ENCODE measurements at regions not wholly inside any gene's neighbourhood (a gene's known extent, or its start where the extent isn't known, plus 50 kb on each side); places are given as distances from the start of the nearest gene placed in this dataset.

GRCh38 chr4:177718514-177718913 is 276.3 kb upstream of the AGA start:
- DNase-seq (ENCODE audit: low spot score in 2 of 2), result no peak
- no peak overlapping the region for H3K4me3 ChIP-seq (ENCODE audit: low read depth, poor library complexity, severe bottlenecking)
- TF ChIP-seq CTCF (IDR thresholded peaks at IDR 0.05), result no peak
- no peak for TF ChIP-seq POLR2A (IDR thresholded peaks at IDR 0.05)
- intact Hi-C loops (cut with DNase I; ENCODE audit: low total_unique reads), result no loop called here
- 46 to 59% methylated on average over 4 of the region's 4 CpGs for WGBS, 2 donors

DNA sequence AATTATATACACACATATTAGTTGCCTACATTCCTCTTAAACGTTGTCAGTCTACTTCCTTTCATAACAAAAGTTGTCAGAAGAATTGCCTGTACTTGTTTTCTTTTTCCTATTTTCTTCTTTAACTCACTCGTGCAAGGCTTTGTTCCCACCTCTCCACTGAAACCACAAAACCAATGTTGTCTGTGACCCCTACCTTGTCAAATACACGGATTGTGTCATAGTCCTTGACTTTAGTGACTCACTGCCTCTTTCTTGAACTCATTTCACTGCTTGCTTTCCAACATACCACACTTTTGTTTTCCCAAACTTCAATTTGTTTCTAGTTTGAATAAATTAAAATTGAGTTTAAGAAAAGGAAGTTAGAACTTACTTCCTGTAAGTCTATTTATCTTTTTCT is 283.9 kb upstream of the AGA start:
- DNase-seq (ENCODE audit: low spot score in 2 of 2), result no peak
- intact Hi-C loops (cut with DNase I; ENCODE audit: low total_unique reads), result no loop called here
- TF ChIP-seq POLR2A (IDR thresholded peaks at IDR 0.05), result no peak
- 30 to 31% methylated on average over 3 of the region's 3 CpGs for WGBS, 2 donors
- H3K4me3 ChIP-seq (ENCODE audit: low read depth, poor library complexity, severe bottlenecking), result no peak overlapping the region

- WGBS, 2 donors, result 65 to 68% methylated on average over 27 of the region's 27 CpGs
Observed at GRCh38 chr4:177728361-177729152, 286.3 kb upstream of the AGA start.

GRCh38 chr4:177729681-177730080 is 287.4 kb upstream of the AGA start:
- no peak for DNase-seq (ENCODE audit: low spot score in 2 of 2)
- TF ChIP-seq CTCF (IDR thresholded peaks at IDR 0.05), result no peak
- TF ChIP-seq POLR2A (IDR thresholded peaks at IDR 0.05), result no peak
- intact Hi-C loops (cut with DNase I; ENCODE audit: low total_unique reads), result no loop called here
- H3K4me3 ChIP-seq (ENCODE audit: low read depth, poor library complexity, severe bottlenecking), result no peak overlapping the region
- 47 to 49% methylated on average over 3 of the region's 3 CpGs for WGBS, 2 donors

More at GRCh38 chr4:177728361-177729152, 286.3 kb upstream of the AGA start:
- no peak overlapping the region for H3K4me3 ChIP-seq (ENCODE audit: low read depth, poor library complexity, severe bottlenecking)
- TF ChIP-seq POLR2A (IDR thresholded peaks at IDR 0.05), result no peak
- no peak for TF ChIP-seq CTCF (IDR thresholded peaks at IDR 0.05)
- intact Hi-C loops (cut with DNase I; ENCODE audit: low total_unique reads), result no loop called here
- DNase-seq (ENCODE audit: low spot score in 2 of 2), result no peak

- intact Hi-C loops (cut with DNase I; ENCODE audit: low total_unique reads), result no loop called here
- DNase-seq (ENCODE audit: low spot score in 2 of 2), result no peak
- TF ChIP-seq POLR2A (IDR thresholded peaks at IDR 0.05) (no peak), CTCF (IDR thresholded peaks at IDR 0.05) (no peak)
- WGBS, 2 donors, result 88 to 90% methylated on average over 2 of the region's 2 CpGs
- no peak overlapping the region for H3K4me3 ChIP-seq (ENCODE audit: low read depth, poor library complexity, severe bottlenecking)
Observed at GRCh38 chr4:177737387-177737940, 295.2 kb upstream of the AGA start.

DNA sequence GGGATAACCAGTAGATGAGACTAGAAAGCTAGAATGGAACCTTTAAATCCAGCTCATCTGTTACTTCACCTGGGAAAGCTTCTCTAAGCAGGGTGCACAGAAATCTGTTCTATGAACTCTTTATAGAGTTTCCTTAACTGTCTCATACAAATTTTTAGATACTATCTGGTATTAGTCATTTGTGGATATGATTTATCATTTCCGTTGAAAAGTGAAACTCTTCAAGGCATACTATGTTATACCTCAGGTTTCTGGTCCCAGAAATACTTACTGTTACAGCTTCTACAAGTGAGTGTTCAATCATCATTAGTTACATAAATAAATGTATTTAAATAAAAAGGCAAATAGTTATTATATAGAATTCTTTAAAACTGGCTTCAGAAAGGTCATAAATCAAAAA is 298.3 kb upstream of the AGA start:
- DNase-seq (ENCODE audit: low spot score in 2 of 2), result no peak
- 37 to 52% methylated on average over 1 of the region's 1 CpG for WGBS, 2 donors
- intact Hi-C loops (cut with DNase I; ENCODE audit: low total_unique reads), result no loop called here
- no peak overlapping the region for H3K4me3 ChIP-seq (ENCODE audit: low read depth, poor library complexity, severe bottlenecking)
- no peak for TF ChIP-seq CTCF (IDR thresholded peaks at IDR 0.05)
- TF ChIP-seq POLR2A (IDR thresholded peaks at IDR 0.05), result no peak
